ENCODE measurements at regions not wholly inside any gene's neighbourhood (a gene's known extent, or its start where the extent isn't known, plus 50 kb on each side); places are given as distances from the start of the nearest gene placed in this dataset.
A peak's percentile ranks its signal among the peaks of the same experiment; 100 is the strongest.
"Not testable (repeated sequence)": the region's sequence is repeated elsewhere in the genome, so short reads cannot be mapped to it uniquely, and the experiment has no call there.

- DNase-seq (ENCODE audit: low read depth) = no peak
Measured at GRCh38 chr7:55303220-55303619, 61.9 kb upstream of the LANCL2 start.

GRCh38 chr7:55304018-55304762 lies 60.9 kb upstream of the LANCL2 start:
- no peak for DNase-seq (ENCODE audit: low read depth)

GRCh38 chr7:55305135-55305534 lies 60.0 kb upstream of the LANCL2 start:
- no peak for DNase-seq (ENCODE audit: low read depth)

DNA sequence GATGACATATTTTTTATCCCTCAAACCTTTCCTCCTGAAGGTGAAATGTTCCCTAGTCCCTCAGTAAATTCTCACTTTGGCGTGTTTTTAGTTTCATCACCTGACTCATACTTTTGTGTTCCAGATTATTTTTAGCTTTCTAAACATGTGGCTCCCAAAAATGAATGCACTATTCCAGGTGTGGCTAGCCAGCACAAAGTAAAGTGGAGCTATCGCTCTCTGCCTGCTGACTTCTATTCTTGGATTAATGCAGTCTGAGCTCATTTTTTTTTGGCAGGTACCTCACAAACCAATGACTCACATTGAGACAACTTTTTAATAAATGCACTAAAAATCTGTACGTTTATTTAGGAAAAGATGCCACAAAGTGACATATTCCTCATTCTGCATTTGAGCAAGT lies 58.8 kb upstream of the LANCL2 start:
- DNase-seq (ENCODE audit: low read depth) = no peak

DNA sequence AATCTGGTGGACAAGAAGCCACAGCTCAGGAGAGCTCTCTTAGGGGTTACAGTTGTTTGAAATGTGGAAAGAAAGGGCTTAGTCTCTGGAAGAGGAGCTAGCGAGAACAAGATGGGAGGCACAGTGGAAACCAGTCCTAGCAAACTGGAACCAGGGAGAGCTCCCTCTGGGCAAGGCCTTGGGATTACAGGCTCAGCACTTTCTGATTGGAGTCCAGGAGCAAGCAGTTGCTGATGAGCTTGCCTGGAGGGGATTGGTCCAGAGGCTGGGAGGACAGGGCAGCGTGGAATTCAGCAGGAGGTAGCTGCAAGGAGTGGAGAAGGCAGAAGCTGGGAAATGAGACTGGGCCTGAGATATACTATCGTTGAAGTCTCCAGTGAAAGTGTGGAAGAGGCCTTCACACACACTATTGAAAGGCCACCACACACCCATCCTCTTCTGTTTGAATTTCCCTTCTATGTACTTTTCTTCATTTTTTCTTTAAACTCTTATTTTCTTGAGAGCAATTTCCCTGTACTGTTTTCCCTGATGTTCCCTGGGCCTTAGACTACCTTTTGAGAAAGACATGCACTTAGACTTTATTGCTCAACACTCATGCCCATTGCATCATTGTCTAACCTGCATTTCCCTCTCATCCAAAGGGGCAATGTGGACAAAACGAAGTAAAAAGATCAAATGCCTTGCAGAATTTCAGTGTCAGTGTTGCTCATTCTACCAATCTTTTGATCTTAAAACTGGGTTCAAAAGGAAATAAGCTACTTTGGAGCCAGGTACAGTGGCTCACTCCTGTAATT lies 57.8 kb upstream of the LANCL2 start:
- DNase-seq (ENCODE audit: low read depth) = peak; percentile 24

DNA sequence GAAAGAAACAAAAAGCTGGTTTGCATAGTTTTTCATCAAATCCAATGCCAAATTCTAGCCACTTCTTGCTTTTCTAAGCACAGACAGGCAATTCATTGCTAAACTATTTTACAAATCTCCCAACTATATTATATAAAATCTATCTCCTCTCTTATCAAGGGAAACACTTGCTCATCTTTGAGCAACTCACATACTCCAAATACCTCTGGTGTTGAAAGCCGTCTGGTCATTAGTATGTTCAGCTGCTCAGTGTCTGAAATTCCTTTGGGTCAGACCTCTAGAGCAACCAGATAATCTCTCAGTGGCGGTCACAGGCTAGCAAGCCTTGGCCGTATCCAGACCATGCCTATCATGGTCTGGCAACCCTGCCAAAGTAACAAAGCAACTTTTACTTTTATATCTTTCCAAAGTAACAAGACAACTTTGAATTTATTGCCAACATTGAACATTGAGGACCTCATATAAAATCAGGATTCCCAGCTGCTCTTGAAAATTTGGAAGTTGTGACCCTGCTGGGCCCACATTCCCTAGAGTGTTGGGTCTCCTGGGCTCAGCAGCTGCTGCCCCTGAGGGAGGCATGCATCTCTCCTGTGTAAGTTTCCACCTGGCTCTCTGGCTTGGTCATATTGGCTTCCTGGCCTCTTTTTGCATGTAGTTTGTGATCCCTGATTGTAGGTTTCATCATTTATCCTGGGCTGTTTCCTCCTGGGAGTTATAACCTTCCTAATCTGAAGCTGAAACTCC lies 56.8 kb upstream of the LANCL2 start:
- DNase-seq (ENCODE audit: low read depth) = peak; percentile 19

DNA sequence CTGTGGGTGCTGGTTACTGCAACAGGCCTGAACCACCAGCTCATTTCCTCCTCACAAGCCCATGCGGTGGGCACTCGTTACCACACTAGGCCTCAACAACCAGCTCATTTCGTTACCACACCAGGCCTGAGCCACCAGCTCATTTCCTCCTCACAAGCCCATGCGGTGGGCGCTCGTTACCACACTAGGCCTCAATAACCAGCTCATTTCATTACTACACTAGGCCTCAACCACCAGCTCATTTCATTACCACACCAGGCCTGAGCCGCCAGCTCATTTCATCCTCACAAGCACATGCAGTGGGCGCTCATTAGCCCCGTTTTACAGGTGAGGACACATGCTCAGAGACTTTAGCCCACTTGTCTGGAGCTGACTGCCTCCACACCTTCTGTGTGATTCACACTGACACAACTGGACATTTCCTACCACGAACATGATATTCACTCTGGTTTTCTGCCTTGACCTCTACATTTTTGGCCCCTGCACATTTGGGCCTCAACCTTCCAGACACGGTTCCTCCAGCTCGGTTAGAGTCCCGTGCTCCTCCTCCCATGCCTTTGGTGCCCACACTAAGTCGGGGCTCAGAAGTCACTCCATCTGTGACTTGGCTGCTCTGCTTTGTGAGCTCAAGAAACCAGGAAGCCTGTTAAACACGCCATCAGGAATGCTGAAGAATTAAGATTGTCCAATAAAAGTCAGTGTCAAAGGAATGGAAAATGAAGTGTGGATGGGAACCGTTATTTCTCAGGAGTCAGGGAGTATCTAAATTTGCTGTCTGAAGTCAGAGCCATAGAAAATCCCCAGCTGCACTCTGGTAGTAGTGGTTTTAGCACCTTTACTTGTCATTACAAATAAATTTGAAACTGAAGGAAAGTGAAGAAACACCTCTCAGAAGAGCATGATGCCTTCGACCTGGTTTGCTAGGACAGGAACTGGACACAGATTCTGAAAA lies 55.8 kb upstream of the LANCL2 start:
- peak; percentile 22 for DNase-seq (ENCODE audit: low read depth)

- no peak for DNase-seq (ENCODE audit: low read depth)
Measured at GRCh38 chr7:55310287-55311025, 54.7 kb upstream of the LANCL2 start.

GRCh38 chr7:55311892-55312291 lies 53.2 kb upstream of the LANCL2 start:
- not testable (repeated sequence) for DNase-seq (ENCODE audit: low read depth)

- DNase-seq (ENCODE audit: low read depth) = not testable (repeated sequence)
Measured at GRCh38 chr7:55313671-55314070, 51.5 kb upstream of the LANCL2 start.

- DNase-seq (ENCODE audit: low read depth) = peak; percentile 24
Measured at GRCh38 chr7:55314967-55315366, 50.2 kb upstream of the LANCL2 start.

Data from Daoy (cell line).